GM12875 (cell line): ENCODE measurements at regions not wholly inside any gene's neighbourhood (a gene's known extent, or its start where the extent isn't known, plus 50 kb on each side); places are given as distances from the start of the nearest gene placed in this dataset.

ENCODE experiments used
- H3K4me3 ChIP-seq: one replicate; pipeline ENCODE4 v1.5.1; 2011; ENCODE audit warnings: low read depth, low read length, control low read depth
- CTCF ChIP-seq: IDR thresholded peaks from 2 replicates; pipeline ENCODE4 v1.5.1; 2011; ENCODE audit warnings: low read depth, mild to moderate bottlenecking, control low read depth, inconsistent platforms, low read length, moderate library complexity, borderline replicate concordance; ENCODE audit not compliant: insufficient read depth

- H3K4me3 ChIP-seq, result no peak overlapping the region
- no peak for TF ChIP-seq CTCF
Measured at GRCh38 chr13:58397596-58398387, 766.2 kb downstream of the PCDH17 start.

GRCh38 chr13:58399263-58399662, 767.7 kb downstream of the PCDH17 start:
- H3K4me3 ChIP-seq, result no peak overlapping the region
- no peak for TF ChIP-seq CTCF

DNA sequence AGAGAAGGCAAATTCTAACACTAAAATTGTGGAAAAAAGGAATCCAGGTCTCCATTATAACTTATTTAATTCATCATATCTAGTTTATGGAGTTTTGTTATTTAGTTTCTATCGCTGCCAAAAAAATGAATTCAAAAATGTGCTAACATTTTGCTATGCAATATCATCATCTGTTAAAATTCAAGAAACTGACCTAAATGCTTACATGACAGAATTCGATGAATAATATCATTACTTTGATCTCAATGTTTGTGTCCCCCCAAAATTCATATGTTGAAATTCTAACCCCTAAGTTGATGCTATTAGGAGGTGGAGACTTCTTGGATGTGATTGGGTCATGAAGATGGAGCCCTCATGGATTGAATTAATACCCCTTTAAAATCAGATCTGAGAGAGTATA, 775.0 kb downstream of the PCDH17 start:
- H3K4me3 ChIP-seq, result no peak overlapping the region
- no peak for TF ChIP-seq CTCF

DNA sequence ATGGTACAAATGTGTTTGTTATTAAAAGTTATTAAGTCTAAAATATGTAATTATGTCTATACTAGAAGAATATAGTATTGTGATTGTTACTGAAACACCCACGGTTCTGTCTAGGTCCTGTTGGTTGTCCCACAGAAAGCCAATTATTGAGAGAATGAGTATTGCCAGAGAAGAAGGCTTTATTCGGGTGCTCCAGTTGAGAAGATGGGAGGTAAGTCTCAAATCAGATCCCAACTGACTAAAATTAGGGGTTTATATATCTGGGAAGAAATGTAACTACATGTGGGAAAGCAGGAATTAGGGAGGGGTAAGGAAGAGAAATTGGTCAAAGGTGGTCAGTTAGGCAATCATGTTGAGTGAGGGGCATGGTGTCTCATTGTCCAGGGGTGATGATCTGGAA, 798.4 kb downstream of the PCDH17 start:
- no peak overlapping the region for H3K4me3 ChIP-seq
- TF ChIP-seq CTCF, result no peak

DNA sequence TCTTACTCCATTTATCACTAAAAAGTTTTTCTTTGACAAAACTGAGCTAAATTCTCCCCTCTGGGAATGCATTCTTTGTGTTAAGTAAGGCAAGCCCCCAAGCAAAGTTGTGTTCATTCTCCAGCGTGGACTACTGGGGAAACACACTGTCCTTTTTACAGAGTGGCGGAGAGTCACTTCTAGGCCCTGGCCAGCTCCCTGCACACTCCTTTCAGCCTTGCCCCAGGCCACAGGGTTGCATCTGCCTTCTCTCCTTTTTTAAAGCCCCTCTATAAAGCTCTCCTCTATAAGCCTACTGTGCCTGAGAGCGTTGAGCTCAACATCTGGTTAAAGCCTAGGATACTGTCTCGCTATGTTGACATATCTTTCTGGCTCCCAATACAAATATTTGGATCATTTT, 803.4 kb downstream of the PCDH17 start:
- no peak overlapping the region for H3K4me3 ChIP-seq
- TF ChIP-seq CTCF, result no peak

GRCh38 chr13:58437427-58437826, 805.9 kb downstream of the PCDH17 start:
- no peak for TF ChIP-seq CTCF

DNA sequence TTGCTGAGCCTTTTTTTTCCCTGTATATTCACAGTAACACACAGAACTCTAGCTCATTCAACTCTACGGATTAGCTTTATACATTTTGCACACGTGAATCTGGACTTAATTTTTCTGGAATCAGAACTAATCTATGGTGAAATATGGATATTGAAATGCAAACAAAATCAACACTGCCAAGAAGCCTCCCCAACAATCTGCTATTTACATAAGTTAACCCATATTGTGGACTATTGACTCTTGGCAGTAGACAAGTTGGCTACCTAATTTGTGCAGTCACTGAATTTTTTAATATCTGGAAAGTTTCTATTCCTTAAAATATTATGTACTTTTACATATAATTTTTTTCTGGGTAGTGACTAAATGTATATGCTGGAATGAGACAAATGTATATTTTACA, 815.4 kb downstream of the PCDH17 start:
- no peak overlapping the region for H3K4me3 ChIP-seq
- no peak for TF ChIP-seq CTCF

More at GRCh38 chr13:58437427-58437826, 805.9 kb downstream of the PCDH17 start:
- H3K4me3 ChIP-seq, result no peak overlapping the region
